ENCODE measurements at regions not wholly inside any gene's neighbourhood (a gene's known extent, or its start where the extent isn't known, plus 50 kb on each side); places are given as distances from the start of the nearest gene placed in this dataset.

DNA sequence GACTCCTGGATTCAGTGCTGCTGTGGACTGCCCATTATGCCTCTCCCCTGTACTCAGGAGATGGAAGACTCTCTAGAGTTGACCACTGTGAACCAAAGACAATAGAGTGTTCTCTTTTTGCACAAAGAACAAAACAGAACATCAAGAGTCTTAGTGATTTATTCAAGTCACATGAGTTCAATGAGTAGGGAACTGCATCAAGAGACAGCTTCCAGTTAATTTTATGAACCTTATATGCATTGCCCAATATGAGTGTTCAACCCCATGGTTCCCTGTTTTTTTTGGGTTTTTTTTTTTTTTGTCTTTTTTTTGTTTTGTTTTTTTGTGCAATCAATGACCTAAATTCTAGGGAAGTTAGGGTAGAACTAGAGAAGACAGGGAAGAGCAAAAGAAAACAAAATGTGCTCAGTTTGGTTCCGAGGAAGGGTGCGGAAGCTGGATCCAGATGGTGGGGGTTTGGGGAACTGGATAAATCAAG, 224.3 kb downstream of the MAFB start:
- intact Hi-C loops (cut with micrococcal nuclease) (no loop called here), dilution Hi-C loops (cut with MboI; ENCODE audit: extremely low pct_ligation_motif_present, low sequenced_read_pairs) (no loop called here)
- no peaks in the 10 kb centered on the region for H3K4me1 ChIP-seq (ENCODE audit: control insufficient read depth, extremely low read depth, insufficient read depth, low read length)
- no peaks in the 10 kb centered on the region for H4K20me1 ChIP-seq (replicated peaks; ENCODE audit: control insufficient read depth, extremely low read depth, insufficient read depth, low read length)
- no peak overlapping the region for H2AFZ ChIP-seq (ENCODE audit: low read depth, low read length)
- no peaks in the 10 kb centered on the region for H3K9me1 ChIP-seq (replicated peaks; ENCODE audit: control insufficient read depth, extremely low read depth, insufficient read depth, low read length)
- H3K9me3 ChIP-seq (replicated peaks; ENCODE audit: control insufficient read depth, insufficient read depth, low read length): no peaks in the 10 kb centered on the region
- no peak overlapping the region for H3K27ac ChIP-seq (ENCODE audit: insufficient read depth, low read depth, low read length)
- H3K4me2 ChIP-seq (ENCODE audit: insufficient read depth, low read length): no peak overlapping the region
- no peaks in the 10 kb centered on the region for H3K79me2 ChIP-seq (ENCODE audit: control insufficient read depth, insufficient read depth, low read length)
- H3K9ac ChIP-seq (replicated peaks; ENCODE audit: extremely low read depth, insufficient read depth, low read length): no peak overlapping the region
- BruUV-seq (replicated peaks): no TSS peak
- no peak overlapping the region for H3K4me3 ChIP-seq (replicated peaks in 1 of 3; ENCODE audit: insufficient read depth in 1 of 3, low read depth in 1 of 3, low read length in 3 of 3)
- no peak for DNase-seq (ENCODE audit: low read depth, low spot score)
- H3K36me3 ChIP-seq (ENCODE audit: control insufficient read depth in 2 of 2, extremely low read depth in 1 of 2, insufficient read depth in 2 of 2, low read length in 2 of 2): no peaks in the 10 kb centered on the region
- H3K27me3 ChIP-seq (ENCODE audit: control insufficient read depth in 2 of 2, insufficient read depth in 2 of 2, low read length in 2 of 2): no peaks in the 10 kb centered on the region
- no peak for FAIRE-seq
- ChIA-PET CTCF (no interaction called here), POLR2A (no interaction called here)
- TF ChIP-seq FOS (IDR thresholded peaks at IDR 0.05; ENCODE audit: borderline replicate concordance, insufficient read depth, low read length) (no peak), EZH2 (IDR thresholded peaks at IDR 0.05; ENCODE audit: borderline replicate concordance, low read depth, low read length, severe bottlenecking) (no peak), POLR2AphosphoS5 (IDR thresholded peaks at IDR 0.05; ENCODE audit: insufficient read depth, low read depth, low read length) (no peak), JUN (IDR thresholded peaks at IDR 0.05; ENCODE audit: borderline replicate concordance, insufficient read depth, insufficient read length, low read depth) (no peak), POLR2A (IDR thresholded peaks at IDR 0.05; ENCODE audit: low read depth, low read length) (no peak), GATA2 (IDR thresholded peaks at IDR 0.05; ENCODE audit: insufficient read depth, insufficient read length, low read depth, low read length) (no peak), MYC (IDR thresholded peaks at IDR 0.05; ENCODE audit: low read depth, low read length) (no peak)
- TF ChIP-seq, protein P1, sequence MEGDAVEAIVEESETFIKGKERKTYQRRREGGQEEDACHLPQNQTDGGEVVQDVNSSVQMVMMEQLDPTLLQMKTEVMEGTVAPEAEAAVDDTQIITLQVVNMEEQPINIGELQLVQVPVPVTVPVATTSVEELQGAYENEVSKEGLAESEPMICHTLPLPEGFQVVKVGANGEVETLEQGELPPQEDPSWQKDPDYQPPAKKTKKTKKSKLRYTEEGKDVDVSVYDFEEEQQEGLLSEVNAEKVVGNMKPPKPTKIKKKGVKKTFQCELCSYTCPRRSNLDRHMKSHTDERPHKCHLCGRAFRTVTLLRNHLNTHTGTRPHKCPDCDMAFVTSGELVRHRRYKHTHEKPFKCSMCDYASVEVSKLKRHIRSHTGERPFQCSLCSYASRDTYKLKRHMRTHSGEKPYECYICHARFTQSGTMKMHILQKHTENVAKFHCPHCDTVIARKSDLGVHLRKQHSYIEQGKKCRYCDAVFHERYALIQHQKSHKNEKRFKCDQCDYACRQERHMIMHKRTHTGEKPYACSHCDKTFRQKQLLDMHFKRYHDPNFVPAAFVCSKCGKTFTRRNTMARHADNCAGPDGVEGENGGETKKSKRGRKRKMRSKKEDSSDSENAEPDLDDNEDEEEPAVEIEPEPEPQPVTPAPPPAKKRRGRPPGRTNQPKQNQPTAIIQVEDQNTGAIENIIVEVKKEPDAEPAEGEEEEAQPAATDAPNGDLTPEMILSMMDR (IDR thresholded peaks at IDR 0.05; ENCODE audit: extremely low read depth in 1 of 2, insufficient read depth in 1 of 2, low read depth in 1 of 2, low read length in 2 of 2): no peak
- TF ChIP-seq, protein P2, sequence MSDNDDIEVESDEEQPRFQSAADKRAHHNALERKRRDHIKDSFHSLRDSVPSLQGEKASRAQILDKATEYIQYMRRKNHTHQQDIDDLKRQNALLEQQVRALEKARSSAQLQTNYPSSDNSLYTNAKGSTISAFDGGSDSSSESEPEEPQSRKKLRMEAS (IDR thresholded peaks at IDR 0.05; ENCODE audit: insufficient read depth, insufficient read length): no peak
